ENCODE measurements at regions not wholly inside any gene's neighbourhood (a gene's known extent, or its start where the extent isn't known, plus 50 kb on each side); places are given as distances from the start of the nearest gene placed in this dataset.

DNA sequence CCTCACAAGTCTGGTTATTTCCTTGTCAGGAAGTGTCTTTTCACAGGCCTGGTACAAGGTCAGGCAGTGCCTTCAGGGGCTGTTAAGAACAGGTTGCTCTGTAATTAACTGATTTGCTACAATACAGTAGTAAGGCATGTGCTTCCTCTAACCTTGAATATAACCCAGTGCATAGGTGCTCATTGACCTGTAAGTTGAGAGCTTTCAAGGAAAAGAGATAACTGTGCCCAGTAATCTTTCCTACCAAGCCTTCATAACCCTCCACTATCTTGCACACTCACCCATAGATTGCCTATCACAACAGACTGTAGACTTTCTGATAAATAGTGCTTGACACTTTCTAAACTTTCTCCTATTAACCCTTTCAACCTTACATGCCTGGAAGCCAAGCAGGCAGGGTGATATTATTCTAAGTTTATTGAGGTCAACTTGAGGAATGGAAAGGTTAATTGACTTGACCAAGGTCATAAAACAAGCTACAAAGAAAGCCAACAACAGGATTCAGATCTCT lies 148.1 kb downstream of the PPARGC1A start:
- TF ChIP-seq, protein P1, sequence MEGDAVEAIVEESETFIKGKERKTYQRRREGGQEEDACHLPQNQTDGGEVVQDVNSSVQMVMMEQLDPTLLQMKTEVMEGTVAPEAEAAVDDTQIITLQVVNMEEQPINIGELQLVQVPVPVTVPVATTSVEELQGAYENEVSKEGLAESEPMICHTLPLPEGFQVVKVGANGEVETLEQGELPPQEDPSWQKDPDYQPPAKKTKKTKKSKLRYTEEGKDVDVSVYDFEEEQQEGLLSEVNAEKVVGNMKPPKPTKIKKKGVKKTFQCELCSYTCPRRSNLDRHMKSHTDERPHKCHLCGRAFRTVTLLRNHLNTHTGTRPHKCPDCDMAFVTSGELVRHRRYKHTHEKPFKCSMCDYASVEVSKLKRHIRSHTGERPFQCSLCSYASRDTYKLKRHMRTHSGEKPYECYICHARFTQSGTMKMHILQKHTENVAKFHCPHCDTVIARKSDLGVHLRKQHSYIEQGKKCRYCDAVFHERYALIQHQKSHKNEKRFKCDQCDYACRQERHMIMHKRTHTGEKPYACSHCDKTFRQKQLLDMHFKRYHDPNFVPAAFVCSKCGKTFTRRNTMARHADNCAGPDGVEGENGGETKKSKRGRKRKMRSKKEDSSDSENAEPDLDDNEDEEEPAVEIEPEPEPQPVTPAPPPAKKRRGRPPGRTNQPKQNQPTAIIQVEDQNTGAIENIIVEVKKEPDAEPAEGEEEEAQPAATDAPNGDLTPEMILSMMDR (conservative IDR thresholded peaks at IDR 0.05; ENCODE audit: low read depth, low read length), result no peak
- TF ChIP-seq EZH2 (IDR thresholded peaks at IDR 0.05; ENCODE audit: low read length, unreplicated experiment) (no peak), EZH2phosphoT487 (IDR thresholded peaks at IDR 0.05; ENCODE audit: borderline replicate concordance, low read length) (no peak)

Data from PC-3 (cell line).